H1 (cell line): ENCODE measurements at regions not wholly inside any gene's neighbourhood (a gene's known extent, or its start where the extent isn't known, plus 50 kb on each side); places are given as distances from the start of the nearest gene placed in this dataset.

Source experiments
- CBX8 ChIP-seq: fragments of 300-800, 300-1000 bp; sonication (generic); IDR thresholded peaks from 2 replicates; pipeline ENCODE4 v1.7.1; 2016; ENCODE audit warnings: low read depth, low read length, borderline replicate concordance
- EZH2 ChIP-seq: fragments of 200-600 bp; sonication (generic); IDR thresholded peaks from 2 replicates; pipeline ENCODE4 v1.7.1; 2012; ENCODE audit warnings: low read depth, mild to moderate bottlenecking, moderate library complexity, low read length, inconsistent platforms; ENCODE audit not compliant: severe bottlenecking
- HDAC2 ChIP-seq, 2 experiments: fragments of 300-600 bp in 1 of 2; sonication (generic) in 1 of 2; IDR thresholded peaks; 2 replicates each; pipeline ENCODE4 v1.6.1; 2011 to 2012; ENCODE audit warnings: low read depth in 2 of 2, low read length in 2 of 2, mild to moderate bottlenecking in 2 of 2, moderate library complexity in 2 of 2, borderline replicate concordance in 1 of 2, inconsistent platforms in 1 of 2
- KDM1A ChIP-seq: fragments of 200-600, 300-600 bp; sonication (generic); IDR thresholded peaks from 2 replicates; pipeline ENCODE4 v1.7.1; 2016; ENCODE audit warnings: mild to moderate bottlenecking, low read length, borderline replicate concordance
- PHF8 ChIP-seq: fragments of 200-600 bp; sonication (generic); conservative IDR thresholded peaks from 2 replicates; pipeline ENCODE4 v1.7.1; 2012; ENCODE audit warnings: low read depth, mild to moderate bottlenecking, inconsistent platforms, low read length, moderate library complexity
- POLR2A ChIP-seq, 2 experiments: IDR thresholded peaks; 1 replicate in 1 of 2; 2 replicates in 1 of 2; pipeline ENCODE4 v1.6.1; 2011; ENCODE audit warnings: low read depth in 2 of 2, low read length in 2 of 2, mild to moderate bottlenecking in 2 of 2; ENCODE audit errors: control extremely low read depth in 1 of 2
- POLR2AphosphoS5 ChIP-seq: IDR thresholded peaks from 2 replicates; pipeline ENCODE4 v1.6.1; 2011; ENCODE audit warnings: low read depth, low read length
- RAD21 ChIP-seq, 2 experiments: IDR thresholded peaks in 1 of 2; conservative IDR thresholded peaks in 1 of 2; 2 replicates each; pipeline ENCODE4 v1.6.1; 2011; ENCODE audit warnings: low read depth in 2 of 2, low read length in 2 of 2, improper control_type of control experiment in 1 of 2, inconsistent platforms in 1 of 2, mild to moderate bottlenecking in 1 of 2, moderate library complexity in 1 of 2
- RNF2 ChIP-seq: fragments of 200-900, 300-1000 bp; sonication (generic); IDR thresholded peaks from 2 replicates; pipeline ENCODE4 v1.7.1; 2016; ENCODE audit warnings: borderline replicate concordance, low read depth, mild to moderate bottlenecking, antibody characterized with exemption, low read length; ENCODE audit not compliant: poor library complexity, severe bottlenecking; ENCODE audit errors: missing control alignments
- SIN3A ChIP-seq, 2 experiments: IDR thresholded peaks in 1 of 2; conservative IDR thresholded peaks in 1 of 2; 2 replicates each; pipeline ENCODE4 v1.6.1; 2011 to 2012; ENCODE audit warnings: low read length in 2 of 2, improper control_type of control experiment in 1 of 2, low read depth in 1 of 2, mild to moderate bottlenecking in 1 of 2
- SRF ChIP-seq: IDR thresholded peaks from 2 replicates; pipeline ENCODE4 v1.6.1; 2011; ENCODE audit warnings: mild to moderate bottlenecking, low read depth, low read length, moderate library complexity
- TAF1 ChIP-seq: IDR thresholded peaks from 2 replicates; pipeline ENCODE4 v1.6.1; 2011; ENCODE audit warnings: mild to moderate bottlenecking, low read depth, low read length
- TF ChIP-seq, protein P1 (sequence below), 3 experiments: IDR thresholded peaks; 1 replicate in 2 of 3; 2 replicates in 1 of 3; pipeline versions ENCODE4 v1.5.1 to v1.6.1; 2011; ENCODE audit warnings: low read length in 3 of 3, mild to moderate bottlenecking in 3 of 3, inconsistent platforms in 2 of 3, low read depth in 1 of 3, moderate library complexity in 1 of 3; ENCODE audit not compliant: insufficient read depth in 1 of 3; ENCODE audit errors: control extremely low read depth in 1 of 3
- TF ChIP-seq, protein P2 (sequence below): fragments of 300-600 bp; sonication (generic); IDR thresholded peaks from 2 replicates; pipeline ENCODE4 v1.7.1; 2012; ENCODE audit warnings: low read length, moderate library complexity, mild to moderate bottlenecking, inconsistent platforms; ENCODE audit not compliant: insufficient replicate concordance

DNA sequence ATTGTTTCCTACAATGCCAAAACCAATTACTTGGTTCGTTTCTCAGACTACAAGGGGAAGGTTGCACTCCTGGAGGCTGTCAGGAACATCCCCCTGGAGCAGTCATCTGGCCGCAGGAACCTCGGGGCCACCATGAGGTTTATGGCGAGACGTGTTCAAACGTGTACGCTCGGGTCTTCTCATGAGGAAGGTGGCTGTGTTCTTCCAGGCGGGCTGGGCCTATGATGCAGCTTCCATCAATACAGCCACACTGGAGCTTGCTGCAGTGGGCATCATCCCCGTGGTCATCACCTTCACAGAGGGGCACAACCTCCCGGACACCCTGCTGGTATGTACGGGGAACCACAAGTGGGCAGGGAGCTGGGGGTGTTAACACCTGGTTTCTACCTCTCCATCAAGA, 94.5 kb upstream of the COL6A5 start:
- TF ChIP-seq RNF2 (no peak), HDAC2 (IDR thresholded peaks at IDR 0.05; ENCODE audit: borderline replicate concordance in 1 of 2, low read depth in 2 of 2, low read length in 2 of 2) (no peak), SRF (no peak), KDM1A (no peak), PHF8 (no peak), EZH2 (no peak), CBX8 (no peak), RAD21 (IDR thresholded peaks at IDR 0.05 in 1 of 2, conservative IDR thresholded peaks at IDR 0.05 in 1 of 2; ENCODE audit: low read depth in 2 of 2, low read length in 2 of 2) (no peak), POLR2AphosphoS5 (no peak), SIN3A (conservative IDR thresholded peaks at IDR 0.05 in 1 of 2, IDR thresholded peaks at IDR 0.05 in 1 of 2; ENCODE audit: low read depth in 1 of 2, low read length in 2 of 2) (no peak), POLR2A (IDR thresholded peaks at IDR 0.05; ENCODE audit: control extremely low read depth in 1 of 2, low read depth in 2 of 2, low read length in 2 of 2) (no peak), TAF1 (no peak)
- TF ChIP-seq, protein P1, sequence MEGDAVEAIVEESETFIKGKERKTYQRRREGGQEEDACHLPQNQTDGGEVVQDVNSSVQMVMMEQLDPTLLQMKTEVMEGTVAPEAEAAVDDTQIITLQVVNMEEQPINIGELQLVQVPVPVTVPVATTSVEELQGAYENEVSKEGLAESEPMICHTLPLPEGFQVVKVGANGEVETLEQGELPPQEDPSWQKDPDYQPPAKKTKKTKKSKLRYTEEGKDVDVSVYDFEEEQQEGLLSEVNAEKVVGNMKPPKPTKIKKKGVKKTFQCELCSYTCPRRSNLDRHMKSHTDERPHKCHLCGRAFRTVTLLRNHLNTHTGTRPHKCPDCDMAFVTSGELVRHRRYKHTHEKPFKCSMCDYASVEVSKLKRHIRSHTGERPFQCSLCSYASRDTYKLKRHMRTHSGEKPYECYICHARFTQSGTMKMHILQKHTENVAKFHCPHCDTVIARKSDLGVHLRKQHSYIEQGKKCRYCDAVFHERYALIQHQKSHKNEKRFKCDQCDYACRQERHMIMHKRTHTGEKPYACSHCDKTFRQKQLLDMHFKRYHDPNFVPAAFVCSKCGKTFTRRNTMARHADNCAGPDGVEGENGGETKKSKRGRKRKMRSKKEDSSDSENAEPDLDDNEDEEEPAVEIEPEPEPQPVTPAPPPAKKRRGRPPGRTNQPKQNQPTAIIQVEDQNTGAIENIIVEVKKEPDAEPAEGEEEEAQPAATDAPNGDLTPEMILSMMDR (IDR thresholded peaks at IDR 0.05; ENCODE audit: control extremely low read depth in 1 of 3, insufficient read depth in 1 of 3, low read depth in 1 of 3, low read length in 3 of 3): no peak
- TF ChIP-seq, protein P2, sequence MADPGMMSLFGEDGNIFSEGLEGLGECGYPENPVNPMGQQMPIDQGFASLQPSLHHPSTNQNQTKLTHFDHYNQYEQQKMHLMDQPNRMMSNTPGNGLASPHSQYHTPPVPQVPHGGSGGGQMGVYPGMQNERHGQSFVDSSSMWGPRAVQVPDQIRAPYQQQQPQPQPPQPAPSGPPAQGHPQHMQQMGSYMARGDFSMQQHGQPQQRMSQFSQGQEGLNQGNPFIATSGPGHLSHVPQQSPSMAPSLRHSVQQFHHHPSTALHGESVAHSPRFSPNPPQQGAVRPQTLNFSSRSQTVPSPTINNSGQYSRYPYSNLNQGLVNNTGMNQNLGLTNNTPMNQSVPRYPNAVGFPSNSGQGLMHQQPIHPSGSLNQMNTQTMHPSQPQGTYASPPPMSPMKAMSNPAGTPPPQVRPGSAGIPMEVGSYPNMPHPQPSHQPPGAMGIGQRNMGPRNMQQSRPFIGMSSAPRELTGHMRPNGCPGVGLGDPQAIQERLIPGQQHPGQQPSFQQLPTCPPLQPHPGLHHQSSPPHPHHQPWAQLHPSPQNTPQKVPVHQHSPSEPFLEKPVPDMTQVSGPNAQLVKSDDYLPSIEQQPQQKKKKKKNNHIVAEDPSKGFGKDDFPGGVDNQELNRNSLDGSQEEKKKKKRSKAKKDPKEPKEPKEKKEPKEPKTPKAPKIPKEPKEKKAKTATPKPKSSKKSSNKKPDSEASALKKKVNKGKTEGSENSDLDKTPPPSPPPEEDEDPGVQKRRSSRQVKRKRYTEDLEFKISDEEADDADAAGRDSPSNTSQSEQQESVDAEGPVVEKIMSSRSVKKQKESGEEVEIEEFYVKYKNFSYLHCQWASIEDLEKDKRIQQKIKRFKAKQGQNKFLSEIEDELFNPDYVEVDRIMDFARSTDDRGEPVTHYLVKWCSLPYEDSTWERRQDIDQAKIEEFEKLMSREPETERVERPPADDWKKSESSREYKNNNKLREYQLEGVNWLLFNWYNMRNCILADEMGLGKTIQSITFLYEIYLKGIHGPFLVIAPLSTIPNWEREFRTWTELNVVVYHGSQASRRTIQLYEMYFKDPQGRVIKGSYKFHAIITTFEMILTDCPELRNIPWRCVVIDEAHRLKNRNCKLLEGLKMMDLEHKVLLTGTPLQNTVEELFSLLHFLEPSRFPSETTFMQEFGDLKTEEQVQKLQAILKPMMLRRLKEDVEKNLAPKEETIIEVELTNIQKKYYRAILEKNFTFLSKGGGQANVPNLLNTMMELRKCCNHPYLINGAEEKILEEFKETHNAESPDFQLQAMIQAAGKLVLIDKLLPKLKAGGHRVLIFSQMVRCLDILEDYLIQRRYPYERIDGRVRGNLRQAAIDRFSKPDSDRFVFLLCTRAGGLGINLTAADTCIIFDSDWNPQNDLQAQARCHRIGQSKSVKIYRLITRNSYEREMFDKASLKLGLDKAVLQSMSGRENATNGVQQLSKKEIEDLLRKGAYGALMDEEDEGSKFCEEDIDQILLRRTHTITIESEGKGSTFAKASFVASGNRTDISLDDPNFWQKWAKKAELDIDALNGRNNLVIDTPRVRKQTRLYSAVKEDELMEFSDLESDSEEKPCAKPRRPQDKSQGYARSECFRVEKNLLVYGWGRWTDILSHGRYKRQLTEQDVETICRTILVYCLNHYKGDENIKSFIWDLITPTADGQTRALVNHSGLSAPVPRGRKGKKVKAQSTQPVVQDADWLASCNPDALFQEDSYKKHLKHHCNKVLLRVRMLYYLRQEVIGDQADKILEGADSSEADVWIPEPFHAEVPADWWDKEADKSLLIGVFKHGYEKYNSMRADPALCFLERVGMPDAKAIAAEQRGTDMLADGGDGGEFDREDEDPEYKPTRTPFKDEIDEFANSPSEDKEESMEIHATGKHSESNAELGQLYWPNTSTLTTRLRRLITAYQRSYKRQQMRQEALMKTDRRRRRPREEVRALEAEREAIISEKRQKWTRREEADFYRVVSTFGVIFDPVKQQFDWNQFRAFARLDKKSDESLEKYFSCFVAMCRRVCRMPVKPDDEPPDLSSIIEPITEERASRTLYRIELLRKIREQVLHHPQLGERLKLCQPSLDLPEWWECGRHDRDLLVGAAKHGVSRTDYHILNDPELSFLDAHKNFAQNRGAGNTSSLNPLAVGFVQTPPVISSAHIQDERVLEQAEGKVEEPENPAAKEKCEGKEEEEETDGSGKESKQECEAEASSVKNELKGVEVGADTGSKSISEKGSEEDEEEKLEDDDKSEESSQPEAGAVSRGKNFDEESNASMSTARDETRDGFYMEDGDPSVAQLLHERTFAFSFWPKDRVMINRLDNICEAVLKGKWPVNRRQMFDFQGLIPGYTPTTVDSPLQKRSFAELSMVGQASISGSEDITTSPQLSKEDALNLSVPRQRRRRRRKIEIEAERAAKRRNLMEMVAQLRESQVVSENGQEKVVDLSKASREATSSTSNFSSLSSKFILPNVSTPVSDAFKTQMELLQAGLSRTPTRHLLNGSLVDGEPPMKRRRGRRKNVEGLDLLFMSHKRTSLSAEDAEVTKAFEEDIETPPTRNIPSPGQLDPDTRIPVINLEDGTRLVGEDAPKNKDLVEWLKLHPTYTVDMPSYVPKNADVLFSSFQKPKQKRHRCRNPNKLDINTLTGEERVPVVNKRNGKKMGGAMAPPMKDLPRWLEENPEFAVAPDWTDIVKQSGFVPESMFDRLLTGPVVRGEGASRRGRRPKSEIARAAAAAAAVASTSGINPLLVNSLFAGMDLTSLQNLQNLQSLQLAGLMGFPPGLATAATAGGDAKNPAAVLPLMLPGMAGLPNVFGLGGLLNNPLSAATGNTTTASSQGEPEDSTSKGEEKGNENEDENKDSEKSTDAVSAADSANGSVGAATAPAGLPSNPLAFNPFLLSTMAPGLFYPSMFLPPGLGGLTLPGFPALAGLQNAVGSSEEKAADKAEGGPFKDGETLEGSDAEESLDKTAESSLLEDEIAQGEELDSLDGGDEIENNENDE: no peak
